Hippocampal formation (tissue), 2 donors: ENCODE measurements at regions not wholly inside any gene's neighbourhood (a gene's known extent, or its start where the extent isn't known, plus 50 kb on each side); places are given as distances from the start of the nearest gene placed in this dataset.
"Not testable (repeated sequence)": the region's sequence is repeated elsewhere in the genome, so short reads cannot be mapped to it uniquely, and the experiment has no call there.

ENCODE experiments used
- DNase-seq, 2 donors: peaks; one replicate each; lab custom pipeline; 2025; lab: John Stamatoyannopoulos, UW

GRCh38 chr5:57891443-57891842 is 408.8 kb upstream of the ACTBL2 start:
- no peak for DNase-seq

GRCh38 chr5:57889558-57889957 is 406.9 kb upstream of the ACTBL2 start:
- DNase-seq = no peak

GRCh38 chr5:57887851-57888621 is 405.4 kb upstream of the ACTBL2 start:
- peak in 1 of 2 donors; percentile 4 for DNase-seq

- DNase-seq = no peak
These were observed 401.9 kb upstream of the ACTBL2 start for GRCh38 chr5:57884346-57885102.

GRCh38 chr5:57880216-57880615 is 397.6 kb upstream of the ACTBL2 start:
- no peak for DNase-seq

GRCh38 chr5:57878301-57878722 is 395.7 kb upstream of the ACTBL2 start:
- DNase-seq = no peak

GRCh38 chr5:57871496-57871895 is 388.9 kb upstream of the ACTBL2 start:
- DNase-seq = no peak

- not testable (repeated sequence) for DNase-seq
These were observed 387.7 kb upstream of the ACTBL2 start for GRCh38 chr5:57870267-57870666.

- no peak for DNase-seq
These were observed 381.1 kb upstream of the ACTBL2 start for GRCh38 chr5:57863661-57864060.

GRCh38 chr5:57862942-57863341 is 380.3 kb upstream of the ACTBL2 start:
- DNase-seq = peak in 1 of 2 donors; percentile 32

GRCh38 chr5:57862471-57862911 is 379.9 kb upstream of the ACTBL2 start:
- DNase-seq = no peak

GRCh38 chr5:57859626-57860025 is 377.0 kb upstream of the ACTBL2 start:
- no peak for DNase-seq

- no peak for DNase-seq
These were observed 376.3 kb upstream of the ACTBL2 start for GRCh38 chr5:57858905-57859304.

GRCh38 chr5:57857696-57858095 is 375.1 kb upstream of the ACTBL2 start:
- no peak for DNase-seq

GRCh38 chr5:57855831-57856230 is 373.2 kb upstream of the ACTBL2 start:
- DNase-seq = no peak

GRCh38 chr5:57853929-57854697 is 371.5 kb upstream of the ACTBL2 start:
- no peak for DNase-seq

GRCh38 chr5:57850109-57850508 is 367.5 kb upstream of the ACTBL2 start:
- no peak for DNase-seq

- no peak for DNase-seq
These were observed 362.4 kb upstream of the ACTBL2 start for GRCh38 chr5:57845025-57845424.

GRCh38 chr5:57844410-57844809 is 361.8 kb upstream of the ACTBL2 start:
- no peak for DNase-seq

GRCh38 chr5:57843059-57843367 is 360.4 kb upstream of the ACTBL2 start:
- DNase-seq = no peak

- no peak for DNase-seq
These were observed 359.9 kb upstream of the ACTBL2 start for GRCh38 chr5:57842364-57843058.
